Neural cell (in vitro differentiated cells): ENCODE measurements at regions not wholly inside any gene's neighbourhood (a gene's known extent, or its start where the extent isn't known, plus 50 kb on each side); places are given as distances from the start of the nearest gene placed in this dataset.

Experiments used
- H2AFZ ChIP-seq: fragments of 200-600, 300-800 bp; sonication (generic), shearing (Covaris generic); 2 replicates; pipeline ENCODE4 v1.6.0; 2014; ENCODE audit warnings: low read depth, mild to moderate bottlenecking, antibody characterized with exemption, low read length, moderate library complexity
- H3F3A ChIP-seq: fragments of 200-600 bp; shearing (Covaris generic); 2 replicates; pipeline ENCODE4 v1.6.1; 2016; ENCODE audit warnings: mild to moderate bottlenecking, moderate library complexity, mixed read lengths, antibody characterized with exemption, low read length; ENCODE audit not compliant: insufficient read depth, poor library complexity, severe bottlenecking
- H3K27ac ChIP-seq: fragments of 200-600, 300-800 bp; sonication (generic), shearing (Covaris generic); 2 replicates; pipeline ENCODE4 v1.5.1; 2014; ENCODE audit warnings: mild to moderate bottlenecking, low read length, moderate library complexity
- H3K27me3 ChIP-seq: fragments of 300-800, 200-600 bp; sonication (generic), shearing (Covaris generic); 2 replicates; pipeline ENCODE4 v1.6.0; 2014; ENCODE audit warnings: mild to moderate bottlenecking, low read depth, low read length, moderate library complexity; ENCODE audit not compliant: insufficient read depth
- H3K36me3 ChIP-seq: fragments of 300-800, 200-600 bp; sonication (generic), shearing (Covaris generic); 2 replicates; pipeline ENCODE4 v1.5.1; 2014; ENCODE audit warnings: mild to moderate bottlenecking, antibody characterized with exemption, low read length, moderate library complexity; ENCODE audit not compliant: insufficient read depth
- H3K4me2 ChIP-seq: fragments of 300-800, 200-600 bp; sonication (generic), shearing (Covaris generic); 2 replicates; pipeline ENCODE4 v1.6.0; 2014; ENCODE audit warnings: mild to moderate bottlenecking, low read length
- H3K4me3 ChIP-seq: fragments of 300-800, 200-600 bp; sonication (generic), shearing (Covaris generic); 2 replicates; pipeline ENCODE4 v1.5.1; 2014; ENCODE audit warnings: mild to moderate bottlenecking, low read length, moderate library complexity
- H3K79me2 ChIP-seq: fragments of 200-600 bp; shearing (Covaris generic); replicated peaks from 2 replicates; pipeline ENCODE4 v1.6.0; 2014; ENCODE audit warnings: mild to moderate bottlenecking, low read length, moderate library complexity; ENCODE audit not compliant: insufficient read depth
- H3K9ac ChIP-seq: fragments of 300-800, 200-600 bp; sonication (generic), shearing (Covaris generic); 2 replicates; pipeline ENCODE4 v1.6.1; 2016; ENCODE audit warnings: mild to moderate bottlenecking, low read length, mixed read lengths
- H3K9me2 ChIP-seq: fragments of 200-600 bp; shearing (Covaris generic); 2 replicates; pipeline ENCODE4 v1.6.1; 2016; ENCODE audit warnings: mild to moderate bottlenecking, low read length, mixed read lengths; ENCODE audit not compliant: insufficient read depth
- H3K9me3 ChIP-seq: fragments of 200-600, 300-800 bp; sonication (generic), shearing (Covaris generic); 2 replicates; pipeline ENCODE4 v1.6.1; 2016; ENCODE audit warnings: mild to moderate bottlenecking, mixed run types, low read length, moderate library complexity, mixed read lengths
- H4K20me1 ChIP-seq: fragments of 200-600 bp; shearing (Covaris generic); 2 replicates; pipeline ENCODE4 v1.6.1; 2016; ENCODE audit warnings: mild to moderate bottlenecking, mixed run types; ENCODE audit not compliant: insufficient read depth
- CTCF ChIP-seq: fragments of 450-650 bp; IDR thresholded peaks from 2 replicates; pipeline ENCODE4 v1.5.1; 2014; ENCODE audit warnings: antibody characterized with exemption, mild to moderate bottlenecking, moderate library complexity; ENCODE audit not compliant: poor library complexity, severe bottlenecking
- EP300 ChIP-seq: fragments of 450-650 bp; conservative IDR thresholded peaks from 2 replicates; pipeline ENCODE4 v1.6.1; 2014; ENCODE audit warnings: antibody characterized with exemption, mild to moderate bottlenecking, moderate library complexity; ENCODE audit not compliant: poor library complexity, severe bottlenecking
- MXI1 ChIP-seq: fragments of 450-650 bp; conservative IDR thresholded peaks from 2 replicates; pipeline ENCODE4 v1.6.1; 2014; ENCODE audit warnings: antibody characterized with exemption, mild to moderate bottlenecking; ENCODE audit not compliant: poor library complexity, severe bottlenecking
- POLR2AphosphoS5 ChIP-seq: IDR thresholded peaks from 2 replicates; pipeline ENCODE4 v1.6.1; 2012
- RAD21 ChIP-seq: fragments of 450-650 bp; conservative IDR thresholded peaks from 2 replicates; pipeline ENCODE4 v1.6.1; 2014; ENCODE audit warnings: antibody characterized with exemption, mild to moderate bottlenecking, moderate library complexity
- SMC3 ChIP-seq: fragments of 450-650 bp; conservative IDR thresholded peaks from 2 replicates; pipeline ENCODE4 v1.6.1; 2014; ENCODE audit warnings: antibody characterized with exemption, mild to moderate bottlenecking, moderate library complexity; ENCODE audit not compliant: poor library complexity
- TAF1 ChIP-seq: IDR thresholded peaks from 2 replicates; pipeline ENCODE4 v1.6.1; 2012; ENCODE audit warnings: low read depth

- no peak overlapping the region for H2AFZ ChIP-seq
- H3K9me2 ChIP-seq = no peaks in the 10 kb centered on the region
- H3K79me2 ChIP-seq = no peaks in the 10 kb centered on the region
- no peak overlapping the region for H3K27ac ChIP-seq
- H3K9me3 ChIP-seq = no peaks in the 10 kb centered on the region
- no peaks in the 10 kb centered on the region for H3K36me3 ChIP-seq
- H3K9ac ChIP-seq = no peak overlapping the region
- TF ChIP-seq RAD21 (no peak), CTCF (no peak), POLR2AphosphoS5 (no peak), SMC3 (no peak), MXI1 (no peak), EP300 (no peak), TAF1 (no peak)
- H4K20me1 ChIP-seq = no peaks in the 10 kb centered on the region
- H3K4me2 ChIP-seq = no peak overlapping the region
- no peak overlapping the region for H3K4me3 ChIP-seq
- H3K27me3 ChIP-seq = no peaks in the 10 kb centered on the region
- H3F3A ChIP-seq = no peaks in the 10 kb centered on the region
Observed at GRCh38 chr2:160941290-160941846, 218.9 kb upstream of the TANK start.

- Histone ChIP-seq H2AFZ (no peak overlapping the region), H3K9me2 (no peaks in the 10 kb centered on the region), H3K79me2 (no peaks in the 10 kb centered on the region), H4K20me1 (no peaks in the 10 kb centered on the region), H3K4me3 (no peak overlapping the region), H3K27ac (no peak overlapping the region), H3K4me2 (no peak overlapping the region), H3K9ac (no peak overlapping the region), H3K9me3 (no peaks in the 10 kb centered on the region), H3K36me3 (no peaks in the 10 kb centered on the region), H3K27me3 (no peaks in the 10 kb centered on the region), H3F3A (no peaks in the 10 kb centered on the region)
- TF ChIP-seq SMC3 (no peak), EP300 (no peak)
Observed at GRCh38 chr2:160942476-160943142, 217.6 kb upstream of the TANK start.

GRCh38 chr2:160943414-160943813 lies 216.8 kb upstream of the TANK start:
- H3F3A ChIP-seq = no peaks in the 10 kb centered on the region
- no peak overlapping the region for H3K4me2 ChIP-seq
- no peak overlapping the region for H3K9ac ChIP-seq
- no peaks in the 10 kb centered on the region for H3K27me3 ChIP-seq
- H3K9me2 ChIP-seq = no peaks in the 10 kb centered on the region
- H4K20me1 ChIP-seq = no peaks in the 10 kb centered on the region
- no peak overlapping the region for H3K4me3 ChIP-seq
- no peaks in the 10 kb centered on the region for H3K79me2 ChIP-seq
- no peak for TF ChIP-seq SMC3
- no peak overlapping the region for H3K27ac ChIP-seq
- H2AFZ ChIP-seq = no peak overlapping the region
- no peaks in the 10 kb centered on the region for H3K36me3 ChIP-seq
- no peaks in the 10 kb centered on the region for H3K9me3 ChIP-seq
